Ascending aorta (tissue), 2 donors: ENCODE measurements at regions not wholly inside any gene's neighbourhood (a gene's known extent, or its start where the extent isn't known, plus 50 kb on each side); places are given as distances from the start of the nearest gene placed in this dataset.

Experiments
- DNase-seq, 2 donors: peaks; one replicate each; pipeline ENCODE4 v3.0.0-alpha.2; 2019; ENCODE audit warnings: low spot score in 2 of 2
- H3K27ac ChIP-seq, 2 donors: fragments of 200-600 bp; sonication (generic); one replicate each; pipeline ENCODE4 v1.5.1; 2016 to 2017; ENCODE audit warnings: mild to moderate bottlenecking in 1 of 2
- H3K27me3 ChIP-seq: fragments of 200-600 bp; sonication (generic); one replicate; pipeline ENCODE4 v1.5.1; 2017
- H3K36me3 ChIP-seq, 2 donors: fragments of 200-600 bp; sonication (generic); one replicate each; pipeline ENCODE4 v1.5.1; 2016
- H3K4me1 ChIP-seq, 2 donors: fragments of 200-600 bp; sonication (generic); one replicate each; pipeline ENCODE4 v1.5.1; 2016 to 2017; ENCODE audit warnings: mild to moderate bottlenecking in 1 of 2
- H3K4me3 ChIP-seq, 2 donors: fragments of 200-600 bp; sonication (generic); one replicate each; pipeline ENCODE4 v1.5.1; 2016 to 2017; ENCODE audit warnings: mild to moderate bottlenecking in 1 of 2
- H3K9me3 ChIP-seq, 2 donors: fragments of 200-600 bp; sonication (generic); one replicate each; pipeline ENCODE4 v1.5.1; 2016
- CTCF ChIP-seq, 3 experiments: fragments of 200-600 bp in 2 of 3; fragments of 450-650 bp in 1 of 3; sonication (generic) in 2 of 3; IDR thresholded peaks; one replicate each; pipeline ENCODE4 v1.5.1; 2016 to 2019; ENCODE audit warnings: antibody characterized with exemption in 3 of 3, mild to moderate bottlenecking in 1 of 3, moderate library complexity in 1 of 3
- intact Hi-C: fragments of 100-400 bp; cut with DNase I; formaldehyde crosslinking; loops from one replicate; pipeline ENCODE4 v1.15.1; 2023

GRCh38 chr15:37618353-37618752 lies 316.1 kb upstream of the TMCO5A start:
- H3K4me1 ChIP-seq, result no peaks in the 10 kb centered on the region
- TF ChIP-seq CTCF (IDR thresholded peaks at IDR 0.05), result no peak
- H3K27ac ChIP-seq, result no peak overlapping the region
- H3K9me3 ChIP-seq, result no peaks in the 10 kb centered on the region
- no peaks in the 10 kb centered on the region for H3K27me3 ChIP-seq
- no peaks in the 10 kb centered on the region for H3K36me3 ChIP-seq
- no peak overlapping the region for H3K4me3 ChIP-seq
- intact Hi-C loops, result no loop called here
- DNase-seq, result no peak

- H3K4me3 ChIP-seq, result no peak overlapping the region
- H3K9me3 ChIP-seq, result no peaks in the 10 kb centered on the region
- no peak for TF ChIP-seq CTCF (IDR thresholded peaks at IDR 0.05)
- DNase-seq, result no peak
- no peaks in the 10 kb centered on the region for H3K27me3 ChIP-seq
- intact Hi-C loops, result no loop called here
- no peak overlapping the region for H3K27ac ChIP-seq
- H3K36me3 ChIP-seq, result no peaks in the 10 kb centered on the region
- H3K4me1 ChIP-seq, result no peaks in the 10 kb centered on the region
These were observed 314.9 kb upstream of the TMCO5A start for GRCh38 chr15:37619358-37620042.

GRCh38 chr15:37625576-37625975 lies 308.9 kb upstream of the TMCO5A start:
- H3K27me3 ChIP-seq, result no peaks in the 10 kb centered on the region
- no peak for TF ChIP-seq CTCF (IDR thresholded peaks at IDR 0.05)
- no peak overlapping the region for H3K27ac ChIP-seq
- H3K4me1 ChIP-seq, result no peaks in the 10 kb centered on the region
- no peak for DNase-seq
- intact Hi-C loops, result no loop called here
- H3K4me3 ChIP-seq, result no peak overlapping the region
- H3K36me3 ChIP-seq, result no peaks in the 10 kb centered on the region
- H3K9me3 ChIP-seq, result no peaks in the 10 kb centered on the region

- Histone ChIP-seq H3K4me1 (no peaks in the 10 kb centered on the region), H3K4me3 (no peak overlapping the region), H3K9me3 (no peaks in the 10 kb centered on the region), H3K36me3 (no peaks in the 10 kb centered on the region), H3K27ac (no peak overlapping the region), H3K27me3 (no peaks in the 10 kb centered on the region)
- DNase-seq, result no peak
- intact Hi-C loops, result no loop called here
- TF ChIP-seq CTCF (IDR thresholded peaks at IDR 0.05), result no peak
These were observed 305.9 kb upstream of the TMCO5A start for GRCh38 chr15:37628507-37628906.

GRCh38 chr15:37636736-37637135 lies 297.7 kb upstream of the TMCO5A start:
- intact Hi-C loops, result no loop called here
- no peak overlapping the region for H3K27ac ChIP-seq
- DNase-seq, result no peak
- H3K4me1 ChIP-seq, result no peaks in the 10 kb centered on the region
- no peaks in the 10 kb centered on the region for H3K9me3 ChIP-seq
- no peak for TF ChIP-seq CTCF (IDR thresholded peaks at IDR 0.05)
- H3K4me3 ChIP-seq, result no peak overlapping the region
- H3K27me3 ChIP-seq, result no peaks in the 10 kb centered on the region
- no peaks in the 10 kb centered on the region for H3K36me3 ChIP-seq

GRCh38 chr15:37638116-37638515 lies 296.3 kb upstream of the TMCO5A start:
- H3K27ac ChIP-seq, result no peak overlapping the region
- no peak for TF ChIP-seq CTCF (IDR thresholded peaks at IDR 0.05)
- DNase-seq, result no peak

More at GRCh38 chr15:37638116-37638515, 296.3 kb upstream of the TMCO5A start:
- intact Hi-C loops, result no loop called here
- Histone ChIP-seq H3K9me3 (no peaks in the 10 kb centered on the region), H3K4me1 (no peaks in the 10 kb centered on the region), H3K4me3 (no peak overlapping the region), H3K27me3 (no peaks in the 10 kb centered on the region), H3K36me3 (no peaks in the 10 kb centered on the region)
